ENCODE measurements at regions not wholly inside any gene's neighbourhood (a gene's known extent, or its start where the extent isn't known, plus 50 kb on each side); places are given as distances from the start of the nearest gene placed in this dataset.
"Not testable (repeated sequence)": the region's sequence is repeated elsewhere in the genome, so short reads cannot be mapped to it uniquely, and the experiment has no call there.

GRCh38 chr1:214141486-214141885, 139.5 kb upstream of the SMYD2 start:
- in situ Hi-C loops (cut with HindIII; ENCODE audit: low sequenced_read_pairs), result no loop called here

- in situ Hi-C loops (cut with HindIII; ENCODE audit: low sequenced_read_pairs), result no loop called here
Measured at GRCh38 chr1:214143006-214143992, 137.7 kb upstream of the SMYD2 start.

- in situ Hi-C loops (cut with HindIII; ENCODE audit: low sequenced_read_pairs), result not testable (repeated sequence)
Measured at GRCh38 chr1:214144521-214144920, 136.4 kb upstream of the SMYD2 start.

GRCh38 chr1:214146523-214146922, 134.4 kb upstream of the SMYD2 start:
- in situ Hi-C loops (cut with HindIII; ENCODE audit: low sequenced_read_pairs), result no loop called here

GRCh38 chr1:214154596-214155292, 126.2 kb upstream of the SMYD2 start:
- in situ Hi-C loops (cut with HindIII; ENCODE audit: low sequenced_read_pairs), result no loop called here

GRCh38 chr1:214155987-214156625, 124.9 kb upstream of the SMYD2 start:
- in situ Hi-C loops (cut with HindIII; ENCODE audit: low sequenced_read_pairs), result no loop called here

- in situ Hi-C loops (cut with HindIII; ENCODE audit: low sequenced_read_pairs), result no loop called here
Measured at GRCh38 chr1:214164173-214164572, 116.8 kb upstream of the SMYD2 start.

GRCh38 chr1:214165850-214166374, 115.0 kb upstream of the SMYD2 start:
- in situ Hi-C loops (cut with HindIII; ENCODE audit: low sequenced_read_pairs), result no loop called here

- in situ Hi-C loops (cut with HindIII; ENCODE audit: low sequenced_read_pairs), result loop anchor here (5.0 kb wide), 2 partner anchors 37 to 782 kb away; no protein-coding TSS in a partner anchor
Measured at GRCh38 chr1:214174508-214175199, 106.3 kb upstream of the SMYD2 start.

- in situ Hi-C loops (cut with HindIII; ENCODE audit: low sequenced_read_pairs), result loop anchor here (5.0 kb wide), 1 partner anchor 786 kb away; no protein-coding TSS in a partner anchor
Measured at GRCh38 chr1:214178102-214178501, 102.9 kb upstream of the SMYD2 start.

GRCh38 chr1:214184992-214185391, 96.0 kb upstream of the SMYD2 start:
- in situ Hi-C loops (cut with HindIII; ENCODE audit: low sequenced_read_pairs), result no loop called here

- in situ Hi-C loops (cut with HindIII; ENCODE audit: low sequenced_read_pairs), result no loop called here
Measured at GRCh38 chr1:214186103-214186824, 94.7 kb upstream of the SMYD2 start.

GRCh38 chr1:214187121-214187900, 93.6 kb upstream of the SMYD2 start:
- in situ Hi-C loops (cut with HindIII; ENCODE audit: low sequenced_read_pairs), result no loop called here

- in situ Hi-C loops (cut with HindIII; ENCODE audit: low sequenced_read_pairs), result no loop called here
Measured at GRCh38 chr1:214187933-214188332, 93.0 kb upstream of the SMYD2 start.

GRCh38 chr1:214188835-214189234, 92.1 kb upstream of the SMYD2 start:
- in situ Hi-C loops (cut with HindIII; ENCODE audit: low sequenced_read_pairs), result no loop called here

GRCh38 chr1:214192825-214193643, 87.9 kb upstream of the SMYD2 start:
- in situ Hi-C loops (cut with HindIII; ENCODE audit: low sequenced_read_pairs), result no loop called here

- in situ Hi-C loops (cut with HindIII; ENCODE audit: low sequenced_read_pairs), result no loop called here
Measured at GRCh38 chr1:214193691-214194090, 87.3 kb upstream of the SMYD2 start.

- in situ Hi-C loops (cut with HindIII; ENCODE audit: low sequenced_read_pairs), result no loop called here
Measured at GRCh38 chr1:214198571-214198970, 82.4 kb upstream of the SMYD2 start.

All from endothelial cell of hepatic sinusoid (primary cell).